ENCODE measurements at regions not wholly inside any gene's neighbourhood (a gene's known extent, or its start where the extent isn't known, plus 50 kb on each side); places are given as distances from the start of the nearest gene placed in this dataset.

- TF ChIP-seq CTCF (IDR thresholded peaks at IDR 0.05) (no peak), TCF7L2 (IDR thresholded peaks at IDR 0.05; ENCODE audit: low read depth, low read length) (no peak), POLR2AphosphoS5 (IDR thresholded peaks at IDR 0.05; ENCODE audit: low read depth, low read length) (no peak), SIN3A (IDR thresholded peaks at IDR 0.05; ENCODE audit: borderline replicate concordance, insufficient read depth, low read depth, low read length) (no peak), REST (IDR thresholded peaks at IDR 0.05; ENCODE audit: insufficient read depth in 1 of 2, low read depth in 2 of 2, low read length in 1 of 2) (no peak)
- Histone ChIP-seq H3K4me3 (ENCODE audit: low read depth in 2 of 2, low read length in 2 of 2) (no peak overlapping the region), H3K4me1 (ENCODE audit: control insufficient read depth, insufficient read depth, low read length) (no peaks in the 10 kb centered on the region), H3K36me3 (ENCODE audit: control insufficient read depth, insufficient read depth, low read length) (no peaks in the 10 kb centered on the region), H3K27me3 (ENCODE audit: control insufficient read depth, insufficient read depth, low read length) (no peaks in the 10 kb centered on the region), H3K27ac (ENCODE audit: low read length) (no peak overlapping the region), H3K9me3 (ENCODE audit: control insufficient read depth, insufficient read depth, low read depth, low read length) (no peaks in the 10 kb centered on the region)
- ChIA-PET POLR2A (no interaction called here), CTCF (no interaction called here)
- no TSS peak for BruUV-seq (replicated peaks)
- DNase-seq (ENCODE audit: low read depth, low spot score) (no peak), ATAC-seq (no peak)
- in situ Hi-C loops (cut with HindIII; ENCODE audit: low pct_unique_long_range_greater_than_20kb, low sequenced_read_pairs) = no loop called here
- intact Hi-C loops (cut with micrococcal nuclease; ENCODE audit: unreplicated experiment) = no loop called here
These were observed 102.7 kb downstream of the SPCS3 start for GRCh38 chr4:176422511-176422910.

- POLR2A ChIA-PET = no interaction called here
- Histone ChIP-seq H3K27me3 (ENCODE audit: control insufficient read depth, insufficient read depth, low read length) (no peaks in the 10 kb centered on the region), H3K36me3 (ENCODE audit: control insufficient read depth, insufficient read depth, low read length) (no peaks in the 10 kb centered on the region), H3K4me3 (ENCODE audit: low read depth in 2 of 2, low read length in 2 of 2) (no peak overlapping the region), H3K27ac (ENCODE audit: low read length) (no peak overlapping the region), H3K9me3 (ENCODE audit: control insufficient read depth, insufficient read depth, low read depth, low read length) (no peaks in the 10 kb centered on the region), H3K4me1 (ENCODE audit: control insufficient read depth, insufficient read depth, low read length) (no peaks in the 10 kb centered on the region)
- intact Hi-C loops (cut with micrococcal nuclease; ENCODE audit: unreplicated experiment) = no loop called here
- CTCF ChIA-PET = no interaction called here
- TF ChIP-seq SIN3A (IDR thresholded peaks at IDR 0.05; ENCODE audit: borderline replicate concordance, insufficient read depth, low read depth, low read length) = no peak
- no peak for TF ChIP-seq TCF7L2 (IDR thresholded peaks at IDR 0.05; ENCODE audit: low read depth, low read length)
- no peak for TF ChIP-seq REST (IDR thresholded peaks at IDR 0.05; ENCODE audit: insufficient read depth in 1 of 2, low read depth in 2 of 2, low read length in 1 of 2)
- TF ChIP-seq CTCF (IDR thresholded peaks at IDR 0.05) = no peak
- TF ChIP-seq POLR2AphosphoS5 (IDR thresholded peaks at IDR 0.05; ENCODE audit: low read depth, low read length) = no peak
- DNase-seq (ENCODE audit: low read depth, low spot score) (no peak), ATAC-seq (no peak)
- no TSS peak for BruUV-seq (replicated peaks)
- in situ Hi-C loops (cut with HindIII; ENCODE audit: low pct_unique_long_range_greater_than_20kb, low sequenced_read_pairs) = no loop called here
These were observed 105.3 kb downstream of the SPCS3 start for GRCh38 chr4:176425035-176425434.

Measured in Panc1 (cell line).